Endothelial cell of umbilical vein (primary cell): ENCODE measurements at regions not wholly inside any gene's neighbourhood (a gene's known extent, or its start where the extent isn't known, plus 50 kb on each side); places are given as distances from the start of the nearest gene placed in this dataset.

ENCODE experiments used
- BruUV-seq: library from RNA; stranded (reverse); fragments of 400-500 nt; replicated peaks from 2 replicates; lab custom pipeline; 2021; lab: Mats Ljungman, UMichigan
- CTCF ChIA-PET: fragments of 300-600, 350-600 bp; sonication (Branson Sonifier 250); formaldehyde crosslinking; loops from one replicate; lab custom pipeline; 2021; ENCODE audit warnings: antibody characterized with exemption, inconsistent platforms; lab: Charles Lee
- POLR2A ChIA-PET: fragments of 300-600, 350-600 bp; sonication (Branson Sonifier 250); formaldehyde crosslinking; loops from one replicate; lab custom pipeline; 2021; ENCODE audit warnings: antibody characterized with exemption, inconsistent platforms; lab: Charles Lee
- DNase-seq: peaks from one replicate; pipeline ENCODE4 v3.0.0-alpha.2; 2011; ENCODE audit warnings: low read depth, low spot score
- FAIRE-seq: peaks from 2 replicates; lab custom pipeline; 2011; peaks lifted over from hg19 to GRCh38; lab: Jason Lieb, UNC
- H2AFZ ChIP-seq: 2 replicates; pipeline ENCODE4 v1.6.0; 2012; ENCODE audit warnings: low read depth, low read length, control low read depth, inconsistent platforms
- H3K27ac ChIP-seq: 2 replicates; pipeline ENCODE4 v1.5.1; 2011; ENCODE audit warnings: low read depth, mild to moderate bottlenecking, control low read depth, low read length, moderate library complexity; ENCODE audit not compliant: insufficient read depth
- H3K27me3 ChIP-seq, 2 experiments: 2 replicates each; pipeline versions ENCODE4 v1.6.0 to v1.6.1; 2011; ENCODE audit warnings: low read length in 2 of 2, mixed read lengths in 1 of 2; ENCODE audit not compliant: control insufficient read depth in 2 of 2, insufficient read depth in 2 of 2
- H3K36me3 ChIP-seq, 2 experiments: 2 replicates in 1 of 2; 3 replicates in 1 of 2; pipeline ENCODE4 v1.5.1; 2011; ENCODE audit warnings: low read length in 2 of 2, mild to moderate bottlenecking in 1 of 2, moderate library complexity in 1 of 2; ENCODE audit not compliant: control insufficient read depth in 2 of 2, insufficient read depth in 2 of 2; ENCODE audit errors: extremely low read depth in 1 of 2
- H3K4me1 ChIP-seq: 3 replicates; pipeline ENCODE4 v1.5.1; 2011; ENCODE audit warnings: mild to moderate bottlenecking, low read length; ENCODE audit not compliant: control insufficient read depth, insufficient read depth; ENCODE audit errors: extremely low read depth
- H3K4me2 ChIP-seq: 2 replicates; pipeline ENCODE4 v1.6.1; 2011; ENCODE audit warnings: low read length, control low read depth, mixed read lengths; ENCODE audit not compliant: insufficient read depth
- H3K4me3 ChIP-seq, 3 experiments: fragments of 200-600 bp in 1 of 3; sonication (generic), shearing (Covaris generic) in 1 of 3; replicated peaks in 1 of 3; 2 replicates each; pipeline ENCODE4 v1.5.1; 2011 to 2016; ENCODE audit warnings: control low read depth in 3 of 3, low read length in 3 of 3, mild to moderate bottlenecking in 2 of 3, inconsistent platforms in 1 of 3, low read depth in 1 of 3, moderate library complexity in 1 of 3; ENCODE audit not compliant: insufficient read depth in 1 of 3
- H3K79me2 ChIP-seq: 2 replicates; pipeline ENCODE4 v1.6.0; 2012; ENCODE audit warnings: low read length, inconsistent platforms; ENCODE audit not compliant: control insufficient read depth, insufficient read depth
- H3K9ac ChIP-seq: replicated peaks from 2 replicates; pipeline ENCODE3; 2011; ENCODE audit warnings: low read length, control low read depth; ENCODE audit not compliant: insufficient read depth; ENCODE audit errors: extremely low read depth
- H3K9me1 ChIP-seq: replicated peaks from 3 replicates; pipeline ENCODE4 v1.6.0; 2011; ENCODE audit warnings: mild to moderate bottlenecking, low read length; ENCODE audit not compliant: control insufficient read depth, insufficient read depth; ENCODE audit errors: extremely low read depth
- H3K9me3 ChIP-seq: replicated peaks from 2 replicates; pipeline ENCODE4 v1.5.1; 2012; ENCODE audit warnings: low read length, inconsistent platforms; ENCODE audit not compliant: control insufficient read depth, insufficient read depth
- H4K20me1 ChIP-seq: replicated peaks from 2 replicates; pipeline ENCODE3; 2011; ENCODE audit warnings: mild to moderate bottlenecking, low read length; ENCODE audit not compliant: control insufficient read depth, insufficient read depth; ENCODE audit errors: extremely low read depth
- EZH2 ChIP-seq: IDR thresholded peaks from 2 replicates; pipeline ENCODE4 v1.6.1; 2012; ENCODE audit warnings: borderline replicate concordance, low read depth, mild to moderate bottlenecking, moderate library complexity, low read length, inconsistent platforms; ENCODE audit not compliant: severe bottlenecking
- FOS ChIP-seq: IDR thresholded peaks from 2 replicates; pipeline ENCODE4 v1.6.1; 2011; ENCODE audit warnings: mild to moderate bottlenecking, low read length, moderate library complexity, borderline replicate concordance; ENCODE audit not compliant: insufficient read depth
- GATA2 ChIP-seq: IDR thresholded peaks from 2 replicates; pipeline ENCODE4 v1.7.0; 2011; ENCODE audit warnings: low read depth, mild to moderate bottlenecking, moderate library complexity, mixed read lengths, low read length; ENCODE audit not compliant: insufficient read length, insufficient read depth
- JUN ChIP-seq: IDR thresholded peaks from 2 replicates; pipeline ENCODE4 v1.6.1; 2011; ENCODE audit warnings: borderline replicate concordance, low read depth; ENCODE audit not compliant: insufficient read length, insufficient read depth
- MYC ChIP-seq: IDR thresholded peaks from one replicate; pipeline ENCODE4 v1.6.1; 2011; ENCODE audit warnings: mild to moderate bottlenecking, low read depth, low read length
- POLR2A ChIP-seq: IDR thresholded peaks from 2 replicates; pipeline ENCODE4 v1.6.1; 2012; ENCODE audit warnings: low read depth, mild to moderate bottlenecking, control low read depth, low read length
- POLR2AphosphoS5 ChIP-seq: IDR thresholded peaks from 2 replicates; pipeline ENCODE4 v1.6.1; 2012; ENCODE audit warnings: low read depth, mild to moderate bottlenecking, control low read depth, low read length, moderate library complexity; ENCODE audit not compliant: insufficient read depth
- dilution Hi-C: fragments of 300-500 bp; cut with MboI; formaldehyde crosslinking; loops from one replicate; pipeline ENCODE4 v1.15.0; 2019; ENCODE audit warnings: low sequenced_read_pairs; ENCODE audit not compliant: extremely low pct_ligation_motif_present
- intact Hi-C: fragments of 100-400 bp; cut with micrococcal nuclease; formaldehyde crosslinking; loops from one replicate; pipeline ENCODE4 v1.10.0; 2022
- TF ChIP-seq, protein P1 (sequence below), 2 donors: IDR thresholded peaks; 1 replicate in 1 of 2; 2 replicates in 1 of 2; pipeline ENCODE4 v1.5.1; 2011; ENCODE audit warnings: low read length in 2 of 2, mild to moderate bottlenecking in 2 of 2, moderate library complexity in 2 of 2, control low read depth in 1 of 2, inconsistent platforms in 1 of 2, low read depth in 1 of 2; ENCODE audit not compliant: insufficient read depth in 1 of 2; ENCODE audit errors: extremely low read depth in 1 of 2
- TF ChIP-seq, protein P2 (sequence below): IDR thresholded peaks from 2 replicates; pipeline ENCODE4 v1.6.1; 2011; ENCODE audit not compliant: insufficient read depth, insufficient read length

DNA sequence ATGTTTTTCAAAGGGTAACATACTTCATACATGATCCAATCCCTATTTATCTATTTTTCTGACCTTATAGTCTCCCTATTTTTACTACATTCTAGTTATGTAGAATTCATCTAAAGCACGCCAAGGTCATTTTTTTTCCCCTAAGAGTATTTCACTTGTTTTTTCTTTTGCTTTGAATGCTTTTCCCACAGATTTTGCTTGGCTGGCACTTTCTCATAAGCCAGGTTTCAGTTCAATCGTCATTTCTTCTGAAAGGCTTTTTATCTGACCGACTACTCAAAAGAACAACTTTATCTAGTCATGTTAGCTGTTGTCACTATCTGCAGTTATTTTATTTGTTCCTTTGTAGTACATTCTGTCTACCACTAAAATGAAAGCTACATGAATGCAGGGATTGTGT is 1274.6 kb downstream of the REEP3 start:
- no peaks in the 10 kb centered on the region for H3K9me1 ChIP-seq
- no peaks in the 10 kb centered on the region for H3K27me3 ChIP-seq
- no peak overlapping the region for H3K4me2 ChIP-seq
- H3K9ac ChIP-seq: no peak overlapping the region
- intact Hi-C loops: no loop called here
- no peaks in the 10 kb centered on the region for H3K9me3 ChIP-seq
- H3K36me3 ChIP-seq: no peaks in the 10 kb centered on the region
- H3K27ac ChIP-seq: no peak overlapping the region
- no peak for FAIRE-seq
- H3K4me3 ChIP-seq: no peak overlapping the region
- no peaks in the 10 kb centered on the region for H3K79me2 ChIP-seq
- H3K4me1 ChIP-seq: no peaks in the 10 kb centered on the region
- H2AFZ ChIP-seq: no peak overlapping the region
- H4K20me1 ChIP-seq: no peaks in the 10 kb centered on the region
- no peak for DNase-seq
- ChIA-PET POLR2A (no interaction called here), CTCF (no interaction called here)
- BruUV-seq: no TSS peak
- TF ChIP-seq EZH2: no peak
- TF ChIP-seq POLR2A: no peak
- no peak for TF ChIP-seq MYC
- TF ChIP-seq, protein P1, sequence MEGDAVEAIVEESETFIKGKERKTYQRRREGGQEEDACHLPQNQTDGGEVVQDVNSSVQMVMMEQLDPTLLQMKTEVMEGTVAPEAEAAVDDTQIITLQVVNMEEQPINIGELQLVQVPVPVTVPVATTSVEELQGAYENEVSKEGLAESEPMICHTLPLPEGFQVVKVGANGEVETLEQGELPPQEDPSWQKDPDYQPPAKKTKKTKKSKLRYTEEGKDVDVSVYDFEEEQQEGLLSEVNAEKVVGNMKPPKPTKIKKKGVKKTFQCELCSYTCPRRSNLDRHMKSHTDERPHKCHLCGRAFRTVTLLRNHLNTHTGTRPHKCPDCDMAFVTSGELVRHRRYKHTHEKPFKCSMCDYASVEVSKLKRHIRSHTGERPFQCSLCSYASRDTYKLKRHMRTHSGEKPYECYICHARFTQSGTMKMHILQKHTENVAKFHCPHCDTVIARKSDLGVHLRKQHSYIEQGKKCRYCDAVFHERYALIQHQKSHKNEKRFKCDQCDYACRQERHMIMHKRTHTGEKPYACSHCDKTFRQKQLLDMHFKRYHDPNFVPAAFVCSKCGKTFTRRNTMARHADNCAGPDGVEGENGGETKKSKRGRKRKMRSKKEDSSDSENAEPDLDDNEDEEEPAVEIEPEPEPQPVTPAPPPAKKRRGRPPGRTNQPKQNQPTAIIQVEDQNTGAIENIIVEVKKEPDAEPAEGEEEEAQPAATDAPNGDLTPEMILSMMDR (IDR thresholded peaks at IDR 0.05; ENCODE audit: extremely low read depth in 1 of 2, insufficient read depth in 1 of 2, low read depth in 1 of 2, low read length in 2 of 2): no peak
- TF ChIP-seq, protein P2, sequence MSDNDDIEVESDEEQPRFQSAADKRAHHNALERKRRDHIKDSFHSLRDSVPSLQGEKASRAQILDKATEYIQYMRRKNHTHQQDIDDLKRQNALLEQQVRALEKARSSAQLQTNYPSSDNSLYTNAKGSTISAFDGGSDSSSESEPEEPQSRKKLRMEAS: no peak
- TF ChIP-seq JUN: no peak
- TF ChIP-seq FOS: no peak
- TF ChIP-seq POLR2AphosphoS5: no peak
- no peak for TF ChIP-seq GATA2
- dilution Hi-C loops: no loop called here
